GM18870 (cell line): ENCODE measurements at regions not wholly inside any gene's neighbourhood (a gene's known extent, or its start where the extent isn't known, plus 50 kb on each side); places are given as distances from the start of the nearest gene placed in this dataset.

Source experiments
- ATAC-seq: cut with Tn5 transposase; IDR thresholded peaks from one replicate; pipeline ENCODE4 v1.9.1; 2021; ENCODE audit warnings: moderate library complexity; ENCODE audit not compliant: unreplicated experiment

GRCh38 chr12:40615590-40615989, 76.6 kb upstream of the CNTN1 start:
- no peak for ATAC-seq

GRCh38 chr12:40616383-40616915, 75.8 kb upstream of the CNTN1 start:
- no peak for ATAC-seq

- no peak for ATAC-seq
Measured at GRCh38 chr12:40618636-40619035, 73.6 kb upstream of the CNTN1 start.

- no peak for ATAC-seq
Measured at GRCh38 chr12:40620564-40621019, 71.6 kb upstream of the CNTN1 start.

- ATAC-seq: peak; percentile 75
Measured at GRCh38 chr12:40622246-40622838, 69.9 kb upstream of the CNTN1 start.

- no peak for ATAC-seq
Measured at GRCh38 chr12:40632171-40632570, 60.1 kb upstream of the CNTN1 start.

GRCh38 chr12:40632933-40633332, 59.3 kb upstream of the CNTN1 start:
- no peak for ATAC-seq

- ATAC-seq: no peak
Measured at GRCh38 chr12:40634517-40635131, 57.6 kb upstream of the CNTN1 start.

GRCh38 chr12:40635141-40635731, 57.0 kb upstream of the CNTN1 start:
- ATAC-seq: no peak
